NCI-H146 treated with DMSO at 0.1 percent for 48 hours (cell line): ENCODE measurements at regions not wholly inside any gene's neighbourhood (a gene's known extent, or its start where the extent isn't known, plus 50 kb on each side); places are given as distances from the start of the nearest gene placed in this dataset.
"Not testable (repeated sequence)": the region's sequence is repeated elsewhere in the genome, so short reads cannot be mapped to it uniquely, and the experiment has no call there.

Source experiments
- DNase-seq: peaks from one replicate; lab custom pipeline; 2025; ENCODE audit not compliant: unreplicated experiment; lab: John Stamatoyannopoulos, UW

- DNase-seq = no peak
Measured at GRCh38 chr14:105883066-105884005, 357.0 kb downstream of the TMEM121 start.

- DNase-seq = not testable (repeated sequence)
Measured at GRCh38 chr14:105884192-105884807, 357.9 kb downstream of the TMEM121 start.

- DNase-seq = no peak
Measured at GRCh38 chr14:105884808-105885281, 358.5 kb downstream of the TMEM121 start.

GRCh38 chr14:105885561-105886320 lies 359.4 kb downstream of the TMEM121 start:
- DNase-seq = no peak

- not testable (repeated sequence) for DNase-seq
Measured at GRCh38 chr14:105886791-105887191, 360.4 kb downstream of the TMEM121 start.

GRCh38 chr14:105887692-105888091 lies 361.3 kb downstream of the TMEM121 start:
- DNase-seq = no peak

GRCh38 chr14:105888151-105888550 lies 361.8 kb downstream of the TMEM121 start:
- DNase-seq = no peak

GRCh38 chr14:105888784-105889665 lies 362.6 kb downstream of the TMEM121 start:
- DNase-seq = no peak

- DNase-seq = no peak
Measured at GRCh38 chr14:105889666-105890473, 363.5 kb downstream of the TMEM121 start.

- DNase-seq = no peak
Measured at GRCh38 chr14:105890474-105891220, 364.3 kb downstream of the TMEM121 start.

- DNase-seq = no peak
Measured at GRCh38 chr14:105891221-105891602, 364.8 kb downstream of the TMEM121 start.

- no peak for DNase-seq
Measured at GRCh38 chr14:105891631-105892452, 365.5 kb downstream of the TMEM121 start.

GRCh38 chr14:105892453-105893441 lies 366.4 kb downstream of the TMEM121 start:
- not testable (repeated sequence) for DNase-seq

GRCh38 chr14:105893686-105894085 lies 367.3 kb downstream of the TMEM121 start:
- not testable (repeated sequence) for DNase-seq

GRCh38 chr14:105894125-105894977 lies 368.0 kb downstream of the TMEM121 start:
- no peak for DNase-seq
